ENCODE measurements at regions not wholly inside any gene's neighbourhood (a gene's known extent, or its start where the extent isn't known, plus 50 kb on each side); places are given as distances from the start of the nearest gene placed in this dataset.
A peak's percentile ranks its signal among the peaks of the same experiment; 100 is the strongest.

GRCh38 chr14:22384974-22385526, 204.0 kb downstream of the DAD1 start:
- H4K20me1 ChIP-seq (ENCODE audit: control insufficient read depth, insufficient read depth, low read depth, low read length): no peaks in the 10 kb centered on the region
- H3F3A ChIP-seq (ENCODE audit: control insufficient read depth, insufficient read depth): peaks cover 4% of the 10 kb centered on the region; the same call in 1 of the 2 replicates
- no peaks in the 10 kb centered on the region for H3K9me2 ChIP-seq (replicated peaks; ENCODE audit: control insufficient read depth, low read length)
- no peak overlapping the region for H3K27ac ChIP-seq (ENCODE audit: low read depth, low read length)
- no peak overlapping the region for H3K4me3 ChIP-seq (ENCODE audit: low read length)
- TF ChIP-seq, protein P1, sequence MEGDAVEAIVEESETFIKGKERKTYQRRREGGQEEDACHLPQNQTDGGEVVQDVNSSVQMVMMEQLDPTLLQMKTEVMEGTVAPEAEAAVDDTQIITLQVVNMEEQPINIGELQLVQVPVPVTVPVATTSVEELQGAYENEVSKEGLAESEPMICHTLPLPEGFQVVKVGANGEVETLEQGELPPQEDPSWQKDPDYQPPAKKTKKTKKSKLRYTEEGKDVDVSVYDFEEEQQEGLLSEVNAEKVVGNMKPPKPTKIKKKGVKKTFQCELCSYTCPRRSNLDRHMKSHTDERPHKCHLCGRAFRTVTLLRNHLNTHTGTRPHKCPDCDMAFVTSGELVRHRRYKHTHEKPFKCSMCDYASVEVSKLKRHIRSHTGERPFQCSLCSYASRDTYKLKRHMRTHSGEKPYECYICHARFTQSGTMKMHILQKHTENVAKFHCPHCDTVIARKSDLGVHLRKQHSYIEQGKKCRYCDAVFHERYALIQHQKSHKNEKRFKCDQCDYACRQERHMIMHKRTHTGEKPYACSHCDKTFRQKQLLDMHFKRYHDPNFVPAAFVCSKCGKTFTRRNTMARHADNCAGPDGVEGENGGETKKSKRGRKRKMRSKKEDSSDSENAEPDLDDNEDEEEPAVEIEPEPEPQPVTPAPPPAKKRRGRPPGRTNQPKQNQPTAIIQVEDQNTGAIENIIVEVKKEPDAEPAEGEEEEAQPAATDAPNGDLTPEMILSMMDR (IDR thresholded peaks at IDR 0.05; ENCODE audit: low read depth, low read length, poor library complexity, severe bottlenecking): no peak
- TF ChIP-seq EZH2phosphoT487 (IDR thresholded peaks at IDR 0.05; ENCODE audit: borderline replicate concordance, low read length): no peak
- no peaks in the 10 kb centered on the region for H3K27me3 ChIP-seq (ENCODE audit: control insufficient read depth, low read length)
- H3K4me1 ChIP-seq (ENCODE audit: control insufficient read depth, low read length): peaks cover 61% of the 10 kb centered on the region
- no peaks in the 10 kb centered on the region for H3K9me3 ChIP-seq (ENCODE audit: control insufficient read depth, insufficient read depth, low read length)
- H3K36me3 ChIP-seq (ENCODE audit: control insufficient read depth, low read length): no peaks in the 10 kb centered on the region
- no peak overlapping the region for H3K4me2 ChIP-seq (ENCODE audit: low read length)
- no peaks in the 10 kb centered on the region for H3K79me2 ChIP-seq (ENCODE audit: control insufficient read depth, low read length)

DNA sequence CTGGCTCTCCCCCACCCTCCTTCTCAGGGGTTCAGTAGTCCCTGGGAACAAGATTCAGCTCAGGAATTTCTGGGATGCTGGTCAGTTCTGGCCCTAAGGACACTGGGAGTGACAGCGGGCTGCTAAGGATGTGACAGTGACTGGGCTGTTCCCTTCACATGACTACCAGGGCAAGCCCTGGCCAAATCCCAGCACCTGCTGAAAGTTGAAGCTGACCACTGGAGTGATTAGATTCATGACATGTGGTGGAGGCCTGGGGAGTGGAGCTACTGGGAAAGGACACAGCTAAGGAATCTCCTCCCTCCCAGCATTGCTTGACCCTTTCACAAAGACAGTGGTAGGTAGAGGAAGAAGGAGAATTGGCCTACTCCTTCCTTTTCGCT, 204.9 kb downstream of the DAD1 start:
- no peaks in the 10 kb centered on the region for H4K20me1 ChIP-seq (ENCODE audit: control insufficient read depth, insufficient read depth, low read depth, low read length)
- no peaks in the 10 kb centered on the region for H3K9me2 ChIP-seq (replicated peaks; ENCODE audit: control insufficient read depth, low read length)
- H3K4me2 ChIP-seq (ENCODE audit: low read length): no peak overlapping the region
- no peaks in the 10 kb centered on the region for H3K36me3 ChIP-seq (ENCODE audit: control insufficient read depth, low read length)
- no peaks in the 10 kb centered on the region for H3K27me3 ChIP-seq (ENCODE audit: control insufficient read depth, low read length)
- TF ChIP-seq, protein P1 (IDR thresholded peaks at IDR 0.05; ENCODE audit: low read depth, low read length, poor library complexity, severe bottlenecking): no peak
- no peak for TF ChIP-seq EZH2phosphoT487 (IDR thresholded peaks at IDR 0.05; ENCODE audit: borderline replicate concordance, low read length)
- H3F3A ChIP-seq (ENCODE audit: control insufficient read depth, insufficient read depth): peaks cover 4% of the 10 kb centered on the region; the same call in 1 of the 2 replicates
- H3K27ac ChIP-seq (ENCODE audit: low read depth, low read length): no peak overlapping the region
- peaks cover 53% of the 10 kb centered on the region for H3K4me1 ChIP-seq (ENCODE audit: control insufficient read depth, low read length)
- no peak overlapping the region for H3K4me3 ChIP-seq (ENCODE audit: low read length)
- no peaks in the 10 kb centered on the region for H3K9me3 ChIP-seq (ENCODE audit: control insufficient read depth, insufficient read depth, low read length)
- H3K79me2 ChIP-seq (ENCODE audit: control insufficient read depth, low read length): no peaks in the 10 kb centered on the region

DNA sequence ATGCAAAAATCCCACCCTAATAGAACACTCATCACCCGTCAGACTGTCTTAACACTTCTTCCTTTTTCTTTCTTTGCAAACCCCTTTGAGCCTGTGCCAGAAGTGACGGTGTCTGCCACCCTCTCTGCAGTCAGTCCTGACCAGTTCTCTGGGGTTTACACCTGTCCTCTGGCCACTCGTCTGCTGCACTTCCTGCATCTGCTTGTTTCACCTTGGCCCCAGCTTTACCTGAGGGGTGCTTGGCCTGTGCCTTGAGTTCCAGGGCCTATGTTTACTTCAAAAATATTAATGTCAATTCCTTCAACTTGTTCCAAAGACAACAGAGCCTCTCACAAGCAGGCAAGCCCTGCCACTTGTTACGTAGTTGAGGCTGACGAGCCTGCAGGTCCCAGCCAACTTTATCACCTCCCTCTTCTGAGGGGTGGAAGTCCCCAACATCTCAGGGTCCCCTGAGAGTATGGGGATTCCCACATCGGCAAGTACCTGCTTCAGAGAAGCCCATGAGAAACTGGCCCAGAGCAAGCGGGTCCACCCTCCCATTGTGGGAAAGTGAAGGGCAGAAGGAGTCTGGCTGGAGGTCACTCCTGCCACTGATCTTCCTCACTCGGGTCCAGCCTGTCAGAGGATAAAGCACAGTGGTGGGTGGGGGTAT, 205.4 kb downstream of the DAD1 start:
- no peaks in the 10 kb centered on the region for H3K9me2 ChIP-seq (replicated peaks; ENCODE audit: control insufficient read depth, low read length)
- no peak for TF ChIP-seq EZH2phosphoT487 (IDR thresholded peaks at IDR 0.05; ENCODE audit: borderline replicate concordance, low read length)
- TF ChIP-seq, protein P1 (IDR thresholded peaks at IDR 0.05; ENCODE audit: low read depth, low read length, poor library complexity, severe bottlenecking): no peak
- H3K27me3 ChIP-seq (ENCODE audit: control insufficient read depth, low read length): no peaks in the 10 kb centered on the region
- no peaks in the 10 kb centered on the region for H3K9me3 ChIP-seq (ENCODE audit: control insufficient read depth, insufficient read depth, low read length)
- no peak overlapping the region for H3K4me3 ChIP-seq (ENCODE audit: low read length)
- no peaks in the 10 kb centered on the region for H4K20me1 ChIP-seq (ENCODE audit: control insufficient read depth, insufficient read depth, low read depth, low read length)
- H3K79me2 ChIP-seq (ENCODE audit: control insufficient read depth, low read length): no peaks in the 10 kb centered on the region
- no peaks in the 10 kb centered on the region for H3K36me3 ChIP-seq (ENCODE audit: control insufficient read depth, low read length)
- peak overlapping the region; percentile 3; the same call in 1 of the 2 replicates for H3K4me2 ChIP-seq (ENCODE audit: low read length)
- peaks cover 48% of the 10 kb centered on the region for H3K4me1 ChIP-seq (ENCODE audit: control insufficient read depth, low read length)
- H3F3A ChIP-seq (ENCODE audit: control insufficient read depth, insufficient read depth): peaks cover 4% of the 10 kb centered on the region; the same call in 1 of the 2 replicates
- H3K27ac ChIP-seq (ENCODE audit: low read depth, low read length): no peak overlapping the region

All from DOHH2 (cell line).